GM12878 (cell line): ENCODE measurements at regions not wholly inside any gene's neighbourhood (a gene's known extent, or its start where the extent isn't known, plus 50 kb on each side); places are given as distances from the start of the nearest gene placed in this dataset.

Experiments used
- BHLHE40 ChIP-seq, 2 experiments: fragments of 450-650 bp in 1 of 2; IDR thresholded peaks; 2 replicates each; pipeline ENCODE4 v1.6.1; 2011 to 2017; ENCODE audit warnings: low read depth in 2 of 2, borderline replicate concordance in 1 of 2, improper control_type of control experiment in 1 of 2, low read length in 1 of 2, mild to moderate bottlenecking in 1 of 2
- CHD2 ChIP-seq: IDR thresholded peaks from 2 replicates; pipeline ENCODE4 v1.6.1; 2011; ENCODE audit warnings: low read depth, low read length, improper control_type of control experiment, borderline replicate concordance
- ETV6 ChIP-seq, 2 experiments: fragments of 450-650 bp in 1 of 2; IDR thresholded peaks in 1 of 2; conservative IDR thresholded peaks in 1 of 2; 2 replicates each; pipeline ENCODE4 v1.6.1; 2014; ENCODE audit warnings: antibody characterized with exemption in 1 of 2, borderline replicate concordance in 1 of 2, low read depth in 1 of 2, mild to moderate bottlenecking in 1 of 2, moderate library complexity in 1 of 2
- RAD21 ChIP-seq: IDR thresholded peaks from 2 replicates; pipeline ENCODE4 v1.6.1; 2011; ENCODE audit warnings: mild to moderate bottlenecking, low read depth, low read length, moderate library complexity; ENCODE audit not compliant: insufficient read depth
- SMAD1 ChIP-seq: fragments of 450-650 bp; IDR thresholded peaks from 2 replicates; pipeline ENCODE4 v1.6.1; 2018; ENCODE audit warnings: mild to moderate bottlenecking, low read depth; ENCODE audit not compliant: partially characterized antibody
- SRF ChIP-seq, 2 experiments: IDR thresholded peaks; 2 replicates each; pipeline ENCODE4 v1.6.1; 2011; ENCODE audit warnings: low read depth in 2 of 2, low read length in 2 of 2, mild to moderate bottlenecking in 1 of 2, moderate library complexity in 1 of 2
- STAT1 ChIP-seq: fragments of 450-650 bp; conservative IDR thresholded peaks from 2 replicates; pipeline ENCODE4 v1.6.1; 2014; ENCODE audit warnings: antibody characterized with exemption, mild to moderate bottlenecking

DNA sequence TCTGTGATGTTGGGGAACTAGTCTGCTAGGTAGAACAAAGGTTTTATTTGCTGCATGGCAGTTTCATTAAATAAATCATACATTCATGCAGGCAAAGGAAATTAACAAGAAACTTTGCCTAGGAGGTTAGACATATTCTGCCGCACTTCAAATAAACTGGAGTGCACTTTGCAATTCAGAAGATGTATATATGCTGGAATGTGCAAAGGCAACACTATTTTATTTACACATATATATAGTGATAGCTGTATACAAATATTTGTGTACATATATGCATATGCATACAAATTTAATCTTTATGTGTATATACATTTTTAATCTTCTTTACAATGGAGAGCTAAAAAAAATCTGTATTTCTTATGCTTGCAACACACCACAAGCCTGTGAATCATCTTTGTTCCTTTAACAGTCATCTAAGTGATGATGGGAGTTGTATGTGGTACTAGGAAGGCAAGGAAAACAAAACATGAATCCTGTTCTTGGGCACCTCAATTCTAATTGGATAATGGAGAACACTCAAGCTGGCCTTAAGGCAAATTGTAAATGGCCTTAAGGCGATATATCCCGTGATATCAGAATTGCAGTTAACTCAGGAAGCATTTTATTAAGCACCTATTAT lies 605.8 kb upstream of the CAMK1G start:
- no peak for TF ChIP-seq STAT1
- TF ChIP-seq SMAD1 = no peak
- TF ChIP-seq SRF (IDR thresholded peaks at IDR 0.05; ENCODE audit: low read depth in 2 of 2, low read length in 2 of 2) = no peak
- TF ChIP-seq ETV6 (conservative IDR thresholded peaks at IDR 0.05 in 1 of 2, IDR thresholded peaks at IDR 0.05 in 1 of 2; ENCODE audit: borderline replicate concordance in 1 of 2, low read depth in 1 of 2) = no peak
- no peak for TF ChIP-seq RAD21
- no peak for TF ChIP-seq BHLHE40 (IDR thresholded peaks at IDR 0.05; ENCODE audit: borderline replicate concordance in 1 of 2, low read depth in 2 of 2, low read length in 1 of 2)
- no peak for TF ChIP-seq CHD2
